Type B pancreatic cell (in vitro differentiated cells): ENCODE measurements at regions not wholly inside any gene's neighbourhood (a gene's known extent, or its start where the extent isn't known, plus 50 kb on each side); places are given as distances from the start of the nearest gene placed in this dataset.
"Not testable (repeated sequence)": the region's sequence is repeated elsewhere in the genome, so short reads cannot be mapped to it uniquely, and the experiment has no call there.

Experiments used
- DNase-seq: peaks from one replicate; pipeline ENCODE4 v3.0.0; 2021; ENCODE audit warnings: mixed read lengths; ENCODE audit not compliant: unreplicated experiment; ENCODE audit errors: extremely low spot score
- H3K27ac Mint-ChIP-seq: 2 replicates; pipeline ENCODE4 v1.8.0; 2021; ENCODE audit warnings: mild to moderate bottlenecking, mixed read lengths
- H3K27me3 Mint-ChIP-seq: 2 replicates; pipeline ENCODE4 v1.8.0; 2021; ENCODE audit warnings: mixed read lengths
- H3K36me3 Mint-ChIP-seq: 2 replicates; pipeline ENCODE4 v1.8.0; 2021; ENCODE audit warnings: mixed read lengths
- H3K4me1 Mint-ChIP-seq: one replicate; pipeline ENCODE4 v1.8.0; 2021; ENCODE audit warnings: mixed read lengths; ENCODE audit not compliant: unreplicated experiment
- H3K4me3 Mint-ChIP-seq: 2 replicates; pipeline ENCODE4 v1.8.0; 2021; ENCODE audit warnings: mild to moderate bottlenecking, mixed read lengths
- H3K9me3 Mint-ChIP-seq: 2 replicates; pipeline ENCODE4 v1.8.0; 2021; ENCODE audit warnings: mixed read lengths
- TF ChIP-seq, protein P1 (sequence below): fragments of 200-600 bp; sonication (generic); conservative IDR thresholded peaks from 2 replicates; pipeline ENCODE4 v1.5.0; 2021; ENCODE audit warnings: antibody characterized with exemption, mild to moderate bottlenecking

GRCh38 chr4:107452717-107453630, 267.1 kb downstream of the PAPSS1 start:
- H3K4me3 Mint-ChIP-seq: no peak overlapping the region
- H3K4me1 Mint-ChIP-seq: no peaks in the 10 kb centered on the region
- no peak for DNase-seq
- no peaks in the 10 kb centered on the region for H3K9me3 Mint-ChIP-seq
- H3K27me3 Mint-ChIP-seq: no peaks in the 10 kb centered on the region
- no peak overlapping the region for H3K27ac Mint-ChIP-seq
- TF ChIP-seq, protein P1, sequence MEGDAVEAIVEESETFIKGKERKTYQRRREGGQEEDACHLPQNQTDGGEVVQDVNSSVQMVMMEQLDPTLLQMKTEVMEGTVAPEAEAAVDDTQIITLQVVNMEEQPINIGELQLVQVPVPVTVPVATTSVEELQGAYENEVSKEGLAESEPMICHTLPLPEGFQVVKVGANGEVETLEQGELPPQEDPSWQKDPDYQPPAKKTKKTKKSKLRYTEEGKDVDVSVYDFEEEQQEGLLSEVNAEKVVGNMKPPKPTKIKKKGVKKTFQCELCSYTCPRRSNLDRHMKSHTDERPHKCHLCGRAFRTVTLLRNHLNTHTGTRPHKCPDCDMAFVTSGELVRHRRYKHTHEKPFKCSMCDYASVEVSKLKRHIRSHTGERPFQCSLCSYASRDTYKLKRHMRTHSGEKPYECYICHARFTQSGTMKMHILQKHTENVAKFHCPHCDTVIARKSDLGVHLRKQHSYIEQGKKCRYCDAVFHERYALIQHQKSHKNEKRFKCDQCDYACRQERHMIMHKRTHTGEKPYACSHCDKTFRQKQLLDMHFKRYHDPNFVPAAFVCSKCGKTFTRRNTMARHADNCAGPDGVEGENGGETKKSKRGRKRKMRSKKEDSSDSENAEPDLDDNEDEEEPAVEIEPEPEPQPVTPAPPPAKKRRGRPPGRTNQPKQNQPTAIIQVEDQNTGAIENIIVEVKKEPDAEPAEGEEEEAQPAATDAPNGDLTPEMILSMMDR: no peak
- no peaks in the 10 kb centered on the region for H3K36me3 Mint-ChIP-seq

- Mint-ChIP-seq H3K9me3 (peaks cover 13% of the 10 kb centered on the region), H3K27ac (no peak overlapping the region), H3K27me3 (no peaks in the 10 kb centered on the region), H3K4me3 (no peak overlapping the region), H3K4me1 (no peaks in the 10 kb centered on the region), H3K36me3 (no peaks in the 10 kb centered on the region)
- TF ChIP-seq, protein P1: no peak
- DNase-seq: no peak
Observed at GRCh38 chr4:107449611-107450369, 270.2 kb downstream of the PAPSS1 start.

- Mint-ChIP-seq H3K27me3 (no peaks in the 10 kb centered on the region), H3K4me3 (no peak overlapping the region), H3K9me3 (peaks cover 17% of the 10 kb centered on the region), H3K36me3 (no peaks in the 10 kb centered on the region), H3K4me1 (no peaks in the 10 kb centered on the region), H3K27ac (no peak overlapping the region)
- no peak for DNase-seq
- TF ChIP-seq, protein P1: no peak
Observed at GRCh38 chr4:107442538-107443111, 277.4 kb downstream of the PAPSS1 start.

DNA sequence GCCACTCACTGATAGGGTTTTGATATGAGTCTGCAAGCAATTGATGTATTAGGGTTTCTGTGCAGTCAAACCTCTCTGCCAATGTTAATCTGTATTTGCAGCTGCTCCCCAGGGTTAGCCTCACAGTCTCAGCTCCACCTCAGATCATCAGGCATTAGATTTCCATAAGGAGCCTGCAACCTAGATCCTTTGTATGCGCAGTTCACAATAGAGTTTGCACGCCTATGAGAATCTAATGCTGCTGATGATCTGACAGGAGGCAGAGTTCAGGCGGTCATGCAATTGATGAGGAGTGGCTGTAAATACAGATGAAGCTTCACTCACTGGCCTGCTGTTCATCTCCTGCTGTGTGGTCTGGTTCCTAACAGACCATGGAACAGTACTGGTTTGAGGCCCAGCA, 280.6 kb downstream of the PAPSS1 start:
- TF ChIP-seq, protein P1: no peak
- Mint-ChIP-seq H3K4me3 (no peak overlapping the region), H3K36me3 (no peaks in the 10 kb centered on the region), H3K9me3 (peaks cover 4% of the 10 kb centered on the region), H3K27me3 (no peaks in the 10 kb centered on the region), H3K4me1 (no peaks in the 10 kb centered on the region), H3K27ac (no peak overlapping the region)
- no peak for DNase-seq

DNA sequence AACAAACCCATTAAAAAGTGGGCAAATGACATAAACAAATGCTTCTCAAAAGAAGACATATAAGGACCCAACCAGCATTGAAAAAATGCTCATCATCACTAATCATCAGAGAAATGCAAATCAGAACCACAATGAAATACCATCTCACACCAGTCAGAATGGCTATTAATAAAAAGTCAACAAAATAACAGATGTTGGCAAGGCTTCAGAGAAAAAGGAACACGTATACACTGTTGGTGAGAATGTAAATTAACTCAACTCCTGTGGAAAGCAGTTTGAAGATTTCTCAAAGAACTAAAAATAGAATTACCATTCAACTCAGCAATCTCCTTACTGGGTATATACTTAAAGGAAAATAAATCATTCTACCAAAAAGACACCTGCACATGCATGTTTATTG, 283.6 kb downstream of the PAPSS1 start:
- H3K27ac Mint-ChIP-seq, H3K4me1 Mint-ChIP-seq, H3K4me3 Mint-ChIP-seq, H3K36me3 Mint-ChIP-seq, DNase-seq, H3K9me3 Mint-ChIP-seq, H3K27me3 Mint-ChIP-seq: not testable (repeated sequence)

DNA sequence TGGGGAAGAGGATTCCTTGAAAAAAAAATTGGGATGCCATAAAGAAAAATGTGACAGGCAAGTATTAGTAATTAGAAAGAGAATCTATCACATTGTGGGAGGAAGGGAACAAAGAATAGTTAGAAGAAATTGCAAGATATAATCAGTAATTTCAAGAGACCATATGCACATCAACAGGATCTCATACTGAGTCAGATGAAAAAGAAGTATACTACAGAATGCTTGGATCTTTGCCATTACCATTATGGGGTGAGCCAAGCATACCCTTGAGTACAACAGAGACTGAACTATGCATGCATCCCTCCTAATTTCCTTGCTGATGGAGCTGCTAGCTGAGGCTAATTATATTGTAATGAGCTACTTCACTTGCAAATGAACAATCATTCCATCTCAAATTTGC, 287.6 kb downstream of the PAPSS1 start:
- H3K36me3 Mint-ChIP-seq: no peaks in the 10 kb centered on the region
- no peaks in the 10 kb centered on the region for H3K9me3 Mint-ChIP-seq
- TF ChIP-seq, protein P1: no peak
- no peak for DNase-seq
- no peak overlapping the region for H3K4me3 Mint-ChIP-seq
- H3K27me3 Mint-ChIP-seq: no peaks in the 10 kb centered on the region
- H3K4me1 Mint-ChIP-seq: no peaks in the 10 kb centered on the region
- H3K27ac Mint-ChIP-seq: no peak overlapping the region
